Effector memory CD4-positive, alpha-beta T cell (primary cell): ENCODE measurements at regions not wholly inside any gene's neighbourhood (a gene's known extent, or its start where the extent isn't known, plus 50 kb on each side); places are given as distances from the start of the nearest gene placed in this dataset.

ENCODE experiments used
- DNase-seq, 3 donors: peaks; one replicate each; pipeline ENCODE4 v3.0.0-alpha.2; 2020
- H3K27ac ChIP-seq: 2 replicates; pipeline ENCODE4 v1.7.0; 2013; ENCODE audit warnings: mild to moderate bottlenecking, low read length, moderate library complexity; ENCODE audit not compliant: insufficient read depth, poor library complexity, severe bottlenecking
- H3K27me3 ChIP-seq: replicated peaks from 2 replicates; pipeline ENCODE4 v1.7.0; 2013; ENCODE audit warnings: mild to moderate bottlenecking, low read length; ENCODE audit not compliant: insufficient read depth, control insufficient read depth, poor library complexity, severe bottlenecking
- H3K36me3 ChIP-seq: 2 replicates; pipeline ENCODE4 v1.7.0; 2013; ENCODE audit warnings: mild to moderate bottlenecking, low read length, moderate library complexity; ENCODE audit not compliant: control insufficient read depth, insufficient read depth
- H3K4me1 ChIP-seq: 2 replicates; pipeline ENCODE4 v1.7.0; 2013; ENCODE audit warnings: low read length, mild to moderate bottlenecking; ENCODE audit not compliant: control insufficient read depth, insufficient read depth, poor library complexity, severe bottlenecking
- H3K4me3 ChIP-seq: 2 replicates; pipeline ENCODE4 v1.7.0; 2013; ENCODE audit warnings: low read length, low read depth, mild to moderate bottlenecking; ENCODE audit not compliant: insufficient read depth, poor library complexity, severe bottlenecking
- H3K9me3 ChIP-seq: 2 replicates; pipeline ENCODE4 v1.7.0; 2013; ENCODE audit warnings: mild to moderate bottlenecking, low read length, moderate library complexity; ENCODE audit not compliant: control insufficient read depth

DNA sequence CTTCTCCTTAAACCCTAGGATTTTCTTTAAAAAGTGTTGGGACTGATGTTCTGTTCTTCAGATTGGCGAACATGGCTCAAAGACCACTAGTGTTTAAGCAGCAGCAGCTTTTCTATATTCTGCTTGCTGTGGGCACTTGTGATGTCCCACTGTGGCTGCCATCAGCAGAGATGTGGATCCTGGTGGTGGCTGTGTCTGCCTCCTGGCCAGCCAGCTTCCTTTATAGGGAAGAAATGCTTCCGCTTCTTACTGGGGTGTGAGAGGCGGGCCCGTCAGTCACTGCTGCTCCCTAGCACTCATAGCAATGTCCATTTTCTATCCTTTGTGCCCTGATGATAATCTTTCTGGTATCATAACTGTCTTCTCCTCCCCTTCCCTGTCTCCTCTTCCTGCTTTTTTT, 66.7 kb upstream of the ESR1 start:
- Histone ChIP-seq H3K36me3 (no peaks in the 10 kb centered on the region), H3K4me3 (no peak overlapping the region), H3K4me1 (no peaks in the 10 kb centered on the region), H3K27ac (no peak overlapping the region), H3K9me3 (no peaks in the 10 kb centered on the region), H3K27me3 (no peaks in the 10 kb centered on the region)
- DNase-seq, result no peak

- no peak for DNase-seq
- H3K27me3 ChIP-seq, result no peaks in the 10 kb centered on the region
- H3K9me3 ChIP-seq, result no peaks in the 10 kb centered on the region
- no peaks in the 10 kb centered on the region for H3K4me1 ChIP-seq
- no peak overlapping the region for H3K27ac ChIP-seq
- H3K36me3 ChIP-seq, result no peaks in the 10 kb centered on the region
- H3K4me3 ChIP-seq, result no peak overlapping the region
Observed at GRCh38 chr6:151747896-151748295, 59.6 kb upstream of the ESR1 start.

DNA sequence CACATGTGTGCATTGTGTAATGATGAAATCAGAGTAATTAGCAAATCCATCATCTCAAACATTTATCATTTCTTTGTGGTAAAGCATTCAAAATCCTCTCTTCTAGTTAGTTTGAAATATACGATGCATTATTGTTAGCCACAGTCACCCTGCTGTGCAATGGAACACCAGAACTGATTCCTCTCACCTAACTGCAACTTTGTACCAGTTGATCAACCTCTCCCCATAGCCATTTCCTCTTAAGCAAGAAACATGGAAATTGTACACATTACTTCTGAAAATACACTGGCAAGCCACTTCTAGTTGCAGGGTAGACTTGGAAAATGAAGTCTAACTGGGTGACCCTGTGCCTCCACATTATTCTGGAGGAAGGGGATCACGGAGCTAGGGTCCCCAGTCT, 58.1 kb upstream of the ESR1 start:
- H3K4me3 ChIP-seq, result no peak overlapping the region
- no peaks in the 10 kb centered on the region for H3K4me1 ChIP-seq
- no peaks in the 10 kb centered on the region for H3K27me3 ChIP-seq
- H3K36me3 ChIP-seq, result no peaks in the 10 kb centered on the region
- DNase-seq, result no peak
- H3K9me3 ChIP-seq, result no peaks in the 10 kb centered on the region
- no peak overlapping the region for H3K27ac ChIP-seq

GRCh38 chr6:151753581-151753980, 53.9 kb upstream of the ESR1 start:
- Histone ChIP-seq H3K36me3 (no peaks in the 10 kb centered on the region), H3K9me3 (no peaks in the 10 kb centered on the region), H3K4me3 (no peak overlapping the region), H3K27me3 (no peaks in the 10 kb centered on the region), H3K27ac (no peak overlapping the region), H3K4me1 (peaks cover 3% of the 10 kb centered on the region)
- DNase-seq, result no peak

- H3K4me1 ChIP-seq, result peaks cover 3% of the 10 kb centered on the region
- no peaks in the 10 kb centered on the region for H3K36me3 ChIP-seq
- H3K27me3 ChIP-seq, result no peaks in the 10 kb centered on the region
- no peaks in the 10 kb centered on the region for H3K9me3 ChIP-seq
- DNase-seq, result no peak
- no peak overlapping the region for H3K4me3 ChIP-seq
- no peak overlapping the region for H3K27ac ChIP-seq
Observed at GRCh38 chr6:151757506-151757955, 50.0 kb upstream of the ESR1 start.
